Sigmoid colon (tissue), 4 donors: ENCODE measurements at regions not wholly inside any gene's neighbourhood (a gene's known extent, or its start where the extent isn't known, plus 50 kb on each side); places are given as distances from the start of the nearest gene placed in this dataset.

Source experiments
- POLR2AphosphoS5 ChIP-seq, 4 donors: sonication (generic); formaldehyde crosslinking; IDR thresholded peaks; one replicate each; pipeline ENCODE4 v1.6.1; 2017; ENCODE audit warnings: antibody characterized with exemption in 4 of 4
- TF ChIP-seq, protein P1 (sequence below), 4 experiments: fragments of 450-650 bp in 3 of 4; fragments of 200-600 bp in 1 of 4; IDR thresholded peaks; one replicate each; pipeline ENCODE4 v1.5.1; 2016 to 2019; ENCODE audit warnings: antibody characterized with exemption in 4 of 4, mild to moderate bottlenecking in 3 of 4, moderate library complexity in 2 of 4

DNA sequence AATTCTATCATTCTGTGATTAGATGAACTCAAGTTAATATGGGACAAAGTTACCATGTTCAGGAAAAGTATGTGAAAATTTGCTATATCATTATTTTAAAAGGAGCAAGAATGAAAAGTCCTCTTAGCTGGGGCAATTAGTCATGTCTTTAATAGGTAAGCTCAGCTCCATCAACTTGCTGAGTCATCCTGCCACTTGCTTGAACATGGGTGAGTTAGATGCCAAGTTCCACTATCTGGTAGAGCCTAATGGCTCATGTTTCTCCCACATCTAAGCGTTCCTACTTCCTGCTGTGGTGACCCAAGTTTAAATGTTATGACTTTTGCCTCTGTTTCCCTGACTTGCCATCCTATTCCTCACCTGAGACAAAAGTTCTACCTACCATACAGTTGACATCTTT is 276.8 kb downstream of the ZNF674 start:
- TF ChIP-seq, protein P1, sequence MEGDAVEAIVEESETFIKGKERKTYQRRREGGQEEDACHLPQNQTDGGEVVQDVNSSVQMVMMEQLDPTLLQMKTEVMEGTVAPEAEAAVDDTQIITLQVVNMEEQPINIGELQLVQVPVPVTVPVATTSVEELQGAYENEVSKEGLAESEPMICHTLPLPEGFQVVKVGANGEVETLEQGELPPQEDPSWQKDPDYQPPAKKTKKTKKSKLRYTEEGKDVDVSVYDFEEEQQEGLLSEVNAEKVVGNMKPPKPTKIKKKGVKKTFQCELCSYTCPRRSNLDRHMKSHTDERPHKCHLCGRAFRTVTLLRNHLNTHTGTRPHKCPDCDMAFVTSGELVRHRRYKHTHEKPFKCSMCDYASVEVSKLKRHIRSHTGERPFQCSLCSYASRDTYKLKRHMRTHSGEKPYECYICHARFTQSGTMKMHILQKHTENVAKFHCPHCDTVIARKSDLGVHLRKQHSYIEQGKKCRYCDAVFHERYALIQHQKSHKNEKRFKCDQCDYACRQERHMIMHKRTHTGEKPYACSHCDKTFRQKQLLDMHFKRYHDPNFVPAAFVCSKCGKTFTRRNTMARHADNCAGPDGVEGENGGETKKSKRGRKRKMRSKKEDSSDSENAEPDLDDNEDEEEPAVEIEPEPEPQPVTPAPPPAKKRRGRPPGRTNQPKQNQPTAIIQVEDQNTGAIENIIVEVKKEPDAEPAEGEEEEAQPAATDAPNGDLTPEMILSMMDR (IDR thresholded peaks at IDR 0.05), result no peak
- no peak for TF ChIP-seq POLR2AphosphoS5 (IDR thresholded peaks at IDR 0.05)
